ENCODE measurements at regions not wholly inside any gene's neighbourhood (a gene's known extent, or its start where the extent isn't known, plus 50 kb on each side); places are given as distances from the start of the nearest gene placed in this dataset.
"Not testable (repeated sequence)": the region's sequence is repeated elsewhere in the genome, so short reads cannot be mapped to it uniquely, and the experiment has no call there.

DNA sequence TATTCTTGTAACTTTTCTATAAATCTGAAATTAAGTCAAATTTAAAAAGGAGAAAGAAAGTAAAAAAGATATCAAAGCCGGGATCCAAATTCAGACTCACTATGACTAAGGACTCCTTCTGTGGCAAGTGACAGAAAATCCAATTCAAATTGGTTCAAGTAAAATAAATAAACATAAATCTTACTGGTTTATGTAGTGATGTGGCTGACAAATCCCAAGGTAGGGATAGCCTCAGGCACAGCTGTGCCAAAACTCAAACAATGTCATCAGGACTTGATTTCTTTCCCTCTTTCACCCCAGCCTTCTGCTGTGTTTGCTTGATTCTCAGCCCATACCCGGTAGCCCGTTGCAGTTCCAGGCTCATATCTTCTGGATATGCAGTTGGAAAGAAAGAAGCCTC is 284.6 kb downstream of the SP3 start:
- H3K4me3 ChIP-seq (ENCODE audit: low read length): no peak overlapping the region
- no peak for DNase-seq (ENCODE audit: low read depth, low spot score)

DNA sequence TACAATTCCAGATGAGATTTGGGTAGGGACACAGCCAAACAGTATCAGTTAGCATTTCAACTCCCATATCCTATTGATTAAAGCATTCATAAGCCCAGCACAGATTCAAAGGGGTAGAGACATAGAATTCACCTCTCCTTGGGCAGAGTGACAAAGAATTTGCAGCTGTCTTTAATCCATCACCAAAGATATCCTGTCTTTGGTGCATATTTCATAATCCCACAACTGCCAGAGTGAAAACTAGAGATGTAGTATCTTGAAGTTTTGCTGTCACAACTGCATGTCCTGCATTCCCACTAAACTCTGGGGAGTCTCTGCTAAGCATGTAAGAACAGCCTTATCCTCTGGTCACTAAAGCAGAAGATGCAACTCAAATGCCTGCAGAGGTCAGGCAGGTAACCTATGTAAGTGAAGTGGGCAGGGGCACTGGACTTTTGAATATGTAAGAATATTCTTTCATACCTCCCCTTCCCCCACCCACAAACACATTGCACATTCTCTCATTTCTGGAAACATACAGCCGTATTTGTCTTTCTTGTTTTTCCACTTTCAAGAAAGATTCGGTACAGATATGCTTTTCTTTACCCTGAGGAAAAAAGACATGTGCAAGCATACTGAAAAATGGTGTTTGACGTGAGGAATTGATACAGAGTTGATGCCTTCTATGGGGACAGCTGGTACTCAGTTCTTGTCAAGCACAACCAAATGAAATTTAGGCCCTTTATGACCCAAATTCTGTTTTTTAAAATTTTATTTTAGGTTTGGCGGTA is 283.1 kb downstream of the SP3 start:
- no peak for DNase-seq (ENCODE audit: low read depth, low spot score)
- H3K4me3 ChIP-seq (ENCODE audit: low read length): no peak overlapping the region

DNA sequence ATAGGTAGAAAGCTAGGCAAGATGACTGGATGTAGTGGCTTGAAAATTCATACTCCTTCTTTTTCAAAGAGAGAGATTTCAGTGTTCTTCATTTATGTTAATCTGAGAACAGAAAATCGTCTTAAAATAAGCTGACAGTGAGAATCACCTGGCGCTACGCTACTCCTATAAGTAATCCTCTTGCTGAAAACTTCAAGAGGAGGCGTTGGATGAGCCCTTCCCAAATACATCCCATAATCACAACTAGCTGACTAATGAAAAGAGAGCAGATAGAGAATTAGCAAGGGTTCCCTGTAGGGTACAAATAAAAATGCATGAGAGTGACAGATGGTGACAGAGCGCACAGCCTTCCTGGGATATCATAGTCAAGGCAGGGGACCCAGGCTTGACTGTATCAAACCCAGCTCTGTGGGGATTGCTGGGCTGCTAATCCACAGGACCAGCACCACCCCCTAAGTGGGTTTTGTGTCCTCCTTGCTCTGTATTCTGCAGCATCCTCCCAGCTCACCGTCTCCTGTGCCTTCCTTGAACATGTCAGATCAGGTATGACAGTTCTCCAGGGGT is 280.2 kb downstream of the SP3 start:
- no peak overlapping the region for H3K4me3 ChIP-seq (ENCODE audit: low read length)
- DNase-seq (ENCODE audit: low read depth, low spot score): no peak

DNA sequence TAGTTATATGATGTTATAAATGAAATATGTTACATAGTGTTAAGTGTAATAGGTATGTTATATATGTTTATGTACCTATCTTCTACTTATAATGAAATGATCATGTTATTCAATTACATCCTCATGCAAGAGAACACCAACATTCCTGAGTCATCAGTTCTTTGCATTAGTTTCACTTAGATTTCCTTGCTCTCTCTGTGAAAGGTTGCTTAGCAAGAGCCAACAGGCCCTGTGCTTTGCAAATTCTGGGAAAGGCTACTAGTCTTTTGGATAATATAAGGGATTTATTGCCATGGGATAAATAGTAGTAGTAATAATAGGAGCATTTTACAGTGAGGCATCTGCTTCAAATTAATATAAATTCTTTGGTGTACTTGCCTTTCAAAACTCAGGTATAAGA is 274.8 kb downstream of the SP3 start:
- H3K4me3 ChIP-seq (ENCODE audit: low read length): no peak overlapping the region
- no peak for DNase-seq (ENCODE audit: low read depth, low spot score)

DNA sequence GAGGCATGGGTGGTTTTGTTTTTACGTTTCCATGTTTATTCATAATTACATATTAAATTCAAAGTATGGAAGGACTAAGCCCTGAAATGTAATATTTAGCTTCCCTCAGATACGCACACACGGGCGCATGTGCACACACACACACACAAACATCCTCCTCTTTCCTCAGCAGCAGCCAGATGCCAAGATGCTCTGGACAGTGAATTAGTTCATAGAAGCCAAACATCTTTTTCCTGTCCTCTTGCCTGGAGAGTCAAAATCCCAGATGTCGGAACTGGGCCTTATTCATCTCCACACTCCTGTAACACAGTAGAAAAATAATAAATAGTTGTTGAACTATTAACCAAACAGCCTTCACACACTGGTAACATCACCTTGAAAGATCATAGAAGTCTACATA is 273.1 kb downstream of the SP3 start:
- no peak overlapping the region for H3K4me3 ChIP-seq (ENCODE audit: low read length)

DNA sequence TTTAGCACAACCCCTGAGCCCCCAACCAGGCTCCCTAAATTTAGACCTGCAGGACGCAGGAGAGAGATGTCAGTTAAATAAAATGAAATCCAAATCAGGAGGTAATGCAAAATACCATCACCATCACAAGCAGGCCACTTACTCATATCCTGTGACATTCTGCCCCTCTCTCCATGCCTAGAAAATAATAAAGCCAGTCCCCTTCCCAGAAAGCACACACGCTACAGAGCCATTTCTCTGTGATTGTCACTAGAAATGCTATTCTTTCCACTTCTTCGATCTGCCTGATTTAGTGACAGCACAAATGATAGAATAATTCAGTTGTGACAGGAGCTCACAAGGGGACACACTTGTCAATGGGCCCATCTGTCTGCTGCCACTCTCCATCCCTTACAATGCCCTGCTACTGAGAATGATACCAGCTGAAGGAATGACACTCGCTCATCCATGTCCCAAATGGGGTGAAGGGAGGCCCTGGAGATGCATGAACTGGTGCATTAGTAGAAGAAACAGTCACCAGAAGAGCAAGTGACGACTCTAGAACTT is 272.1 kb downstream of the SP3 start:
- DNase-seq (ENCODE audit: low read depth, low spot score): no peak
- H3K4me3 ChIP-seq (ENCODE audit: low read length): no peak overlapping the region

More for the DNA sequence above, 273.1 kb downstream of the SP3 start:
- DNase-seq (ENCODE audit: low read depth, low spot score): no peak

DNA sequence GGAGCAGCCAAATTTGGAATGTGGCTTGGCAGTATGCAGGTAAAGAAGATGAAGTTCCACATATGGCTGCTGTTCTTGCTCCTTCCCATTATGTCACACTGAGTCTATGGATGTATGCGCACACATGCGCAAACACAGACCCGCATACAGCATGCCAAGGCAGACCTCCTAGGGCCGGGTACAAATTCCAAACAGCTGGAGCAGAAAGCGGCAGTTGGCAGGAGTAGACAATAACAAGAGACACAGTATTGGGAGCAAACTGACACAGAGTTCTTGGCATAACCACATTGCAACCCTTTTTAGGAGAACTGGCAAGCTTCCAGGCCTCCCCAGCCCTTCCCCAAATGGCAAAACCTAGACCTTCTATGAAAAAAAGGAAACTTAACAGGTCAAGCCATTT is 268.9 kb downstream of the SP3 start:
- no peak overlapping the region for H3K4me3 ChIP-seq (ENCODE audit: low read length)
- DNase-seq (ENCODE audit: low read depth, low spot score): no peak

DNA sequence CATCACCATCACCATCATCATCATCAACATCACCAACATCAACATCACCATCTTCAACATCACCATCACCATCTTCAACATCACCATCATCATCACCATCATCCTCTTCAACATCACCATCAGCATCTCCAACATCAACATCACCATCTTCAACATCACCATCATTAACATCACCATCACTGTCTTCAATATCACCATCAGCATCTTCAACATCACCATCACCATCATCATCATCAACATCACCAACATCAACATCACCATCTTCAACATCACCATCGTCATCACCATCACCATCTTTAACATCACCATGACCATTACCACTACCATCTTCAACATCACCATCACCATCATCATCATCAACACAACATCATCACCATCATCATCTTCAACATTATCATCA is 267.2 kb downstream of the SP3 start:
- DNase-seq (ENCODE audit: low read depth, low spot score): no peak
- no peak overlapping the region for H3K4me3 ChIP-seq (ENCODE audit: low read length)

DNA sequence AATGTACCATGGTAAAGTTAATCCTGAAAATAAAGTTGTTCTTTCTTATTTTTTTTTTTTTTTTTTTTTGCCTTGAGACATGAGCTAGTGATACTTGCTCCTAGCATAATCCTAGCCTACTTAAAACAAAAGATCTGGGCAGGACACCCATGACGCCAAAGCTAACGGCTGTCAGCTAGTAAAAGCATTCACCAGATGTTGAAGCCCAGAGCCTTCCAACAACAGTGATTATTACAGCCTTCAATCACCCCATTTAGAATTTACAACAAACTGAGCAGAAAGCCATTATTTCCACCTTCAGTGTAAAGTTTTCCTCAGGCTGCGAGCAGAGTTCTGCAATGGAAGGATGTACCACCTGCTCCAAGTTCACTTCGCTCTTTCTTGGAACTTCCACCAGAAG is 259.5 kb downstream of the SP3 start:
- H3K4me3 ChIP-seq (ENCODE audit: low read length): no peak overlapping the region
- DNase-seq (ENCODE audit: low read depth, low spot score): no peak

DNA sequence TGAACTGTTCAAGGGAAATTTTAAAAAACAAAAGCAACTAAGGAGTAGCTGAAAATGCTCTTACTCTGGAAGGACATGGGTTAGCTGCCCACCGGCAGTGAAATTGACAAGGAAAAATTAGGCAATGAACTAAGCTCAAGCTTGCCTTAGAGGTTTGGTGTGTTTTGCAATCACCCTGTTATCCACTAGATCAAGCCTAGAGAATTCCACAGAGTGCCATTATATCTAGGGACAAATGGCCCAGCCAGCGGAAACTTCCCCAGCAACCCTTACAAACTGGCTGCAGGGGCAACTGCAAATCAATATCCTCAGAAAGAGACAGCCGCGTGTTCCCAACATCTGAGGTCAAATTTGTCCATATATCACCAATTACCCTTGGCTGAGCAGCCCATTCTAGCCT is 258.2 kb downstream of the SP3 start:
- DNase-seq (ENCODE audit: low read depth, low spot score): no peak
- H3K4me3 ChIP-seq (ENCODE audit: low read length): no peak overlapping the region

DNA sequence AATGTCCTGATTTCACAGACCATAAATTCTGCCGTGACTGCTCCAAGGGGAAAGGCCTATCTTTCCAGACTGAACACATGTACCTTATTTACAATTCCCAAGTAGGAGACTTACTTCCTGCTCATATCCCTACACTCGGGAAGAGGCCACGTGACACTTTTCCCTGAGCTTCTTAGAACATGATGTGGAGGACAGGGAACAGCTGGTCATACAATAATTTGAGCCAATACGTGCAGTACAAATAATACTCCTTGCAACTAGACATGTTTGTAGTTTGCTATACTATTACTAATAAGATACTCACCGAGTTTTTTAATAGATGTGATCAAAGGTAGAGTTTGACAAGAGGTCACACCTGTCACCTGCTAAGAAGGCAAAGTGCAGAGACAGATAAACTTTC is 256.4 kb downstream of the SP3 start:
- H3K4me3 ChIP-seq (ENCODE audit: low read length): no peak overlapping the region
- no peak for DNase-seq (ENCODE audit: low read depth, low spot score)

DNA sequence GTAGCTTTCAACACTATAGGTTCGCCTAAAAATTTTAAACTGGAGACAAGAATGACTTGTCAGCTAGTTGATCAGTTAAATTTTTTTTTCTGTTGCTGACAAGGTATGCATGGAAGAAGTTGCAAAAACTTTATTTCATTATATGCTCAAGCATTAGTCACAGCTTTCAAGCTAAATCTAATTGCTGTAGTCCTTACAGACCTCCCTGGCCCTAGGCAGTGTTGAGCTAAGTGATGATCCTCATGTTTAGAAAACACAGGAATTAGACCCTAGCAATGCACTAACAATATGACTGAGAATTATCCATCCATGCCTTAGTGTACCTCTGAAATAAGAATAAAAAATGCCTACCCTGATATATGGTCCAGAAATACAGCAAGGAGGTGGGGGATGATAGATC is 253.4 kb downstream of the SP3 start:
- no peak overlapping the region for H3K4me3 ChIP-seq (ENCODE audit: low read length)
- DNase-seq (ENCODE audit: low read depth, low spot score): no peak

DNA sequence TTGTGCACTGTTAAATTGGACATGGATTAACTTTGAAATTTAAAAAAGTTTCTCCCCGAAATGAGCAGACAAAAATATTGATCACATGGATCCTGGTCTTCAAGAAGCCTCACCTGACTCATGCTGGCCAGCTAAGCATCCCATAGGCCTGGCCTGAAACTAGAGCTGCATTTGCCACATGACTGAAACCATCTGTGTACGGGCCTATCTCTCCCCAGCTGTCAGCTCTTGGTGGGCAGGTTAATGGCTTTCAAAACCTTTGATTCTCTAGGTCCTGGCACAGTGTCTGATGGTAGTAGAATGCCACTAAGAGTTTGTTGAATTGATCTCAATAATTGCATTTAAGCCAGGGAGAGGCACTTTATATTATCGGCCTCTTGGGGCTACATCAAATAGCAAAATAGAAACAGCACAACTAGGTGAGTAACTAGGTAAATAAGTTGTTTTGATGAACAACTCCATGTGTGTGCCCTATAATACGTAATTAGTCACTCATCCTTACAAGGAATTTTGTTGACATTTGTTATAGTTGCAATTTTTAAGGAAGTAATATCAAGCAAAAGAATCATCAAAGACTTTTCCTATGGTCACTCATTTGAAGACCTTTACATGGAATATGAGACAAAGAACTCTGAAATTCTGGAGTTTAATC is 251.1 kb downstream of the SP3 start:
- no peak for DNase-seq (ENCODE audit: low read depth, low spot score)
- no peak overlapping the region for H3K4me3 ChIP-seq (ENCODE audit: low read length)

DNA sequence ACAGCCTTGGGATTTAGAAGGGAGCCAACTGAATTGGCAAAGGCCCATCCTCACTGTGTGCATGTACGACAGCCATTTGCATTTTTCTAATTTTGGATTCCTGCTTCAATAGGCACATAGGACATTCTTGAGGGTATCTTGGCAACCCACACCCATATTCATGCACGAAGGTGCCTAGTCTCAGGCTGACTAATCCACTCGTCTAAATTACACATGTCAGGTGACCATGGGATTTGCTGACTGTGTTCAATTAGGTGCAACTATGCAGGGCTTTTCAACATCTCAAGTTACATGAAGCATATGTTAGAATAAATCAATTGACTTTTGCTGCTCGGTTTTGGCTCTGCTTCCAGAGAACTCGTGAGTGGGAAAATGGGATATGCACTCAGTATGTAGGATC is 249.7 kb downstream of the SP3 start:
- no peak overlapping the region for H3K4me3 ChIP-seq (ENCODE audit: low read length)
- DNase-seq (ENCODE audit: low read depth, low spot score): no peak

DNA sequence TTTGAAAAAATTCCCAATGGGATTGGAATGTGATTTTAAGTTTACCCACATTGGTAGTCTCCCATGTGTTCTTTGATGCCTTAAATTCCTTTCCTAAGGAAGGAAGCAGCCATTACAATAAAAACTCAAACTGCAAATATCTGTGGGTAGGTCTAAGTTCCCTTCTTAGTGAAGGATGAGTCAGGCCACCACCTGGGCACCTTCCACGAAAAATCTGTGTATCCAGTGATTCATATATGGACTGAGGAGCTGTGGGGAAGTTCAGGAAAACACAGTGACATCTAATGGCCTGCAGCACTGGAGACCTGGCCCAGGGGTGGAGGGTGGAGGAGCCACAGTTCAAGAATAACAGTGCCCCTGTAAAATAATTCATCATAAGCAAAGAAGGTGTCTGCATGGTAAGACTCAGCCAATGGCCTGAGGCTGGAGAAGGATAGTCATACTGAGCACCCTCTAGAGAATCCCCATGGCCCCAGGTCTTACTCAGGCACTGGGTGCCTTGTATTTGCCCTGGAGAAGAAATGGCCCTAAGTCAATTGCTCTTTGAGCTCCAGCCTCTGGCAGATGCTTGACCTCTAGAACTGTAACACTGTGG is 248.6 kb downstream of the SP3 start:
- DNase-seq (ENCODE audit: low read depth, low spot score): no peak

DNA sequence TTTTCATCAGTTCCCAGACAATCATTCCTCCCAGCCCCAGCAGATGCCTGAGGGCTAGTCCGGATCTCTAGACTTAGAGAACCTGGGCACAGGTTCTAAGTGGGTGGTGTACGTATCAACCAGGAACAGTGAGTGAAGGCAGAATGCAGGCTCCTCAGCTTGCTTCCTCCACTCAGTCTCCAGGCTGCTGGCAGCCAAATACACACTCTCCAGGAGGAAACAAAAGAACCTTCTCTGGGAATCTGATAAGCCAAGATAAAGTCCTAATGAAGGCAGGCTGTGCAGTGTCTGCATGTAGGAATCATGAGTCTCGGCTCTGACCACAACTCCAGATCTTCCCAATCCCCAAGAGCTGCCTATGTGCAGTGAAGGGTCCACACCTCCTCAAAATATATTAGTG is 245.7 kb downstream of the SP3 start:
- no peak for DNase-seq (ENCODE audit: low read depth, low spot score)

More for the DNA sequence above, 248.6 kb downstream of the SP3 start:
- no peak overlapping the region for H3K4me3 ChIP-seq (ENCODE audit: low read length)

DNA sequence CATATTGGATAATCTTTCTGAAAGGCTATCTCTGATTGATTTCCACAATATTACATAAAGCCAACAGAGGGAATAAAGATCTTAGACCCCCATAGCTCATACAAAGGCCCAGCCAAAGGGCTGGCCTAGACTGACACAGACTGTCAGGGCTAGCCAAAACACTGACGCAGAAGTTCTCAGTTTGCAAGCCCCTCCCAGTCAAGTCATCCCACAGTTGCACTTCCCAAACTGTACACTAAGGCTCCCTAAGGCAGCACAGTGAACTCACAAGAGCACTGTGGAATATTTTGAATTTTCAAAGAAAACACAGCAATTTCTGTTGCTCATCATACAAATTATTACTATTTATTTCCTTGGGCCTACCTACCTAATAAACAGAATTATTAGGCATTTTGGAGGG is 244.9 kb downstream of the SP3 start:
- DNase-seq (ENCODE audit: low read depth, low spot score): no peak
- H3K4me3 ChIP-seq (ENCODE audit: low read length): no peak overlapping the region

More for the DNA sequence above, 245.7 kb downstream of the SP3 start:
- no peak overlapping the region for H3K4me3 ChIP-seq (ENCODE audit: low read length)

DNA sequence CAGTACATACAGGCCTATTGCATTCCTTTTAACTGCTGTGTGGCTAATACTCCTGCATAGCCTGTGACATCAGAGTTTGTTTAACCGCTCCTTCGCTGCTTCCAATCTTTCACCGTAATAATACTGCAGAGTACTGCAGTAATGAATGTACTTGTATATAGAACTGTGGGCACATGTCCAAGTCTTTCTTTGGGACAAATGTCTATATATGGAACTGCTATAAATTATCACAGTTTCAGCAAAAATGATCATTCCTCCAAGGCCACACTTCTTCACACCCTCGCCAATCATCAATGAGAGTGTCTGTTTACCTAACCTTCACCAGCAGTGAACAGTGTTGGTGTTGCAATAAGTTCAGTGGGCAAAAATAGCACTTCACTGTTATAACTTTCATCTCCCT is 230.4 kb downstream of the SP3 start:
- no peak for DNase-seq (ENCODE audit: low read depth, low spot score)
- no peak overlapping the region for H3K4me3 ChIP-seq (ENCODE audit: low read length)

DNA sequence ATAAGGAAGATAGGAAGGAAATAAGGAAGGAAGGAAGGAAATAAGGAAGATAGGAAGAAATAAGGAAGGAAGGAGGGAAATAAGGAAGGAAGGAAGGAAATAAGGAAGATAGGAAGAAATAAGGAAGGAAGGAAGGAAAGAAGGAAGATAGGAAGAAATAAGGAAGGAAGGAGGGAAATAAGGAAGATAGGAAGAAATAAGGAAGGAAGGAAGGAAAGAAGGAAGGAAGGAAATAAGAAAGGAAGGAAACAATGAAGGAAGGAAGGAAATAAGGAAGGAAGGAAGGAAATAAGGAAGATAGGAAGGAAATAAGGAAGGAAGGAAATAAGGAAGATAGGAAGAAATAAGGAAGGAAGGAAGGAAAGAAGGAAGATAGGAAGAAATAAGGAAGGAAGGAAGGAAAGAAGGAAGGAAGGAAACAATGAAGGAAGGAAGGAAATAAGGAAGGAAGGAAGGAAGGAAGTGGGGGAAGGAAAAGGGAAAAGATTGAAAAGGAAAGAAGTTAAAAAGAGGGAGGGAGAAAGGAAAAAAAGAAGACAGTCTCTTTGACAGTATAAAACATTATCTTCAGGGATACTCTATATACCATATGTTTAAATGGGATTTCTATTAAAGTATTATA is 227.1 kb downstream of the SP3 start:
- not testable (repeated sequence) for DNase-seq (ENCODE audit: low read depth, low spot score); H3K4me3 ChIP-seq (ENCODE audit: low read length)

DNA sequence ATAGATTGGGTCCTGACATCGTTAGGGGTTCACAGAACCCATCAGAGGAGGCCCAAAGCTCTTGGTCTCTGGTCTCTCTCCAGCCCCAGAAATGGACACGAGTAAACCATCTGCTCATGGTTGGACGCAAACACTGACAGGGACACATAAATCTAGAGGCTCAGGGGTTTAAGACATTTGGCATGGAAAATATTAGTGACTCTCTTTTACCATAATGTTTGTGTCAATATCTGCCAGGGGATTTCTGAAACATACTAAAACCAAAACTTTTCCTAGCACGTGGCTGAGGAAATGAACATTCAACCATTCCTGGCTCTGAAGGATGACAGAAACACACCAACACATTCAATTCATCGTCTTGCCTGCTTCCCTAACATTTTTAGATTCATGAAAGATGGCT is 226.2 kb downstream of the SP3 start:
- H3K4me3 ChIP-seq (ENCODE audit: low read length): no peak overlapping the region
- no peak for DNase-seq (ENCODE audit: low read depth, low spot score)

All from Jurkat, Clone E6-1 (cell line).